Stomach (tissue), 8 donors: ENCODE measurements at regions not wholly inside any gene's neighbourhood (a gene's known extent, or its start where the extent isn't known, plus 50 kb on each side); places are given as distances from the start of the nearest gene placed in this dataset.

Experiments used
- DNase-seq, 2 donors: peaks; one replicate each; pipeline versions ENCODE4 v3.0.0 to v3.0.0-alpha.2; 2013 to 2019
- H3K27ac ChIP-seq, 5 donors: fragments of 200-600 bp in 4 of 5; sonication (generic) in 4 of 5; one replicate each; pipeline ENCODE4 v1.5.1; 2013 to 2019; ENCODE audit warnings: mild to moderate bottlenecking in 1 of 5, moderate library complexity in 1 of 5
- H3K27me3 ChIP-seq, 3 donors: fragments of 200-600 bp; sonication (generic); one replicate each; pipeline ENCODE4 v1.5.1; 2017 to 2019; ENCODE audit warnings: mixed run types in 1 of 3
- H3K36me3 ChIP-seq, 4 donors: fragments of 200-600 bp; sonication (generic); 1 replicate in 3 of 4; 2 replicates in 1 of 4; pipeline ENCODE4 v1.5.1; 2016 to 2019
- H3K4me1 ChIP-seq, 4 donors: fragments of 200-600 bp; sonication (generic); one replicate each; pipeline ENCODE4 v1.5.1; 2016 to 2019
- H3K4me3 ChIP-seq, 4 donors: fragments of 200-600 bp; sonication (generic) in 3 of 4; one replicate each; pipeline ENCODE4 v1.5.1; 2016 to 2019; ENCODE audit warnings: mild to moderate bottlenecking in 1 of 4
- H3K9me3 ChIP-seq, 4 donors: fragments of 200-600 bp; sonication (generic); one replicate each; pipeline ENCODE4 v1.5.1; 2016 to 2019
- CTCF ChIP-seq, 7 experiments: fragments of 450-650 bp in 4 of 7; fragments of 200-600 bp in 3 of 7; sonication (generic) in 3 of 7; IDR thresholded peaks; one replicate each; pipeline ENCODE4 v1.5.1; 2016 to 2019; ENCODE audit warnings: antibody characterized with exemption in 7 of 7, control low read depth in 2 of 7, mild to moderate bottlenecking in 1 of 7
- EP300 ChIP-seq: sonication (generic); formaldehyde crosslinking; IDR thresholded peaks from one replicate; pipeline ENCODE4 v1.6.1; 2017; ENCODE audit warnings: antibody characterized with exemption
- POLR2A ChIP-seq, 4 donors: fragments of 450-650 bp; IDR thresholded peaks; one replicate each; pipeline ENCODE4 v1.6.1; 2016; ENCODE audit warnings: antibody characterized with exemption in 4 of 4, control low read depth in 2 of 4, mild to moderate bottlenecking in 1 of 4, moderate library complexity in 1 of 4
- POLR2AphosphoS5 ChIP-seq, 3 donors: sonication (generic); formaldehyde crosslinking; IDR thresholded peaks; one replicate each; pipeline ENCODE4 v1.6.1; 2016; ENCODE audit warnings: antibody characterized with exemption in 3 of 3
- WGBS, 5 donors: extraction: QIAGEN DNeasy Blood & Tissue Kit in 3 of 5; methylation state at CpG; one replicate each; pipeline versions ENCODE4 v1.1.5 to v1.1.7; 2013 to 2018; 5-methylcytosine and 5-hydroxymethylcytosine counted together
- intact Hi-C: fragments of 100-400 bp; cut with DNase I; formaldehyde crosslinking; loops from one replicate; pipeline ENCODE4 v1.15.1; 2023; ENCODE audit warnings: low total_unique reads
- donor health status: healthy with polysubstance abuse.
- donor health status: Bipolar disorder and iron deficiency.
- donor health status: healthy.

DNA sequence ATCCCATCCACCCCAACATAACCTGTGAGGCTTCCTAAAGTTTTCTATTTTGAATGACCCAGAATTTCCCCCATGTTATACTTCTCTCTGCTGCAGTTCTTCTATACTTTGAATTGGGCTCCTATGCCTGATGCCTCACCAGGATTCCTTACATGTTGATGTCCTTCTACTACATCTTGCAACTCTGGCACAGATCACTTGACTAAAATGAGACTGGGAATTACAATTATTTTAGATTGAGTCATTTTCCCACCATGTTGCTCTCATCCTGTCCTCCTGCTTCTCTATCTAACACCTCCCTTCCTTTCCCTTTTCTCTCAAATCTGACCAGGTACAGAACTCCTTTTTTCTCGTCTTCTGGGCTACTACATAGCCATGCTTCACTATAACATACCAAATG lies 314.0 kb upstream of the KCNJ16 start:
- TF ChIP-seq POLR2AphosphoS5 (IDR thresholded peaks at IDR 0.05): no peak
- TF ChIP-seq EP300: no peak
- no peak for TF ChIP-seq POLR2A (IDR thresholded peaks at IDR 0.05)
- TF ChIP-seq CTCF (IDR thresholded peaks at IDR 0.05): no peak
- Histone ChIP-seq H3K27ac (peak overlapping the region in 1 of 5 donors; percentile 9), H3K4me3 (no peak overlapping the region), H3K36me3 (no peaks in the 10 kb centered on the region), H3K4me1 (peaks cover 0 to 10% (median 4%) of the 10 kb centered on the region in 4 donors), H3K9me3 (no peaks in the 10 kb centered on the region), H3K27me3 (no peaks in the 10 kb centered on the region)
- intact Hi-C loops: no loop called here
- WGBS, 5 donors: 0 to 86% (median 52%) methylated on average over 1 of the region's 1 CpG
- no peak for DNase-seq

DNA sequence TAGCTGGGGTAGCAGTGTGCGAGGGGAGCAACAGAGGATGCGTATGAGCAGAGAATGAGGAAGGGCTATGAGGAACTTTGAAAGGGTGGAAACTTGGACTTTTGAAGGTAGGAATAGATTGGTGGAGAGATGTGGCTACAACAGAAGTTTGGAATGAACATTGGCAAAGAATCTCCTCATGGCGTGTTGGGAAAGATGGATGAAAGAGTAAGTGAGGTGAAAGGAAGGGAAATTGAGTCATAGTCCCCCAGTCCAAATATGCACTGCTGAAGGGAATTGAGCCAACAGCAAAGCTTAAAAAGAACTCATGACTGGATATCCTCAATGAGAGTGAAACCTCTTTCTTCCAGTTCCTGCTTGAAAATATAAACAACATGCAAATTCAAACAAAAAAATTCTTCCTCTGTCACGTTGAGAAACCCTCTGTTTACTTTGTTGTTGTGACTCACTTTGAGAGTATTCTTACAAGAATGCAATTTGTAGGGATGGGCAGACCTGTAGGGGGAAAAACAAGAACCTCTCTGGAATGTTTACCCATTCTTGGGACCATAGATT lies 313.2 kb upstream of the KCNJ16 start:
- Histone ChIP-seq H3K4me1 (peaks cover 0 to 10% (median 4%) of the 10 kb centered on the region in 4 donors), H3K4me3 (no peak overlapping the region), H3K27ac (peak overlapping the region in 3 of 5 donors; percentile 9 to 60 (median 11)), H3K36me3 (no peaks in the 10 kb centered on the region), H3K9me3 (no peaks in the 10 kb centered on the region), H3K27me3 (no peaks in the 10 kb centered on the region)
- peak; percentile 16 to 51 (median 23) for TF ChIP-seq POLR2AphosphoS5 (IDR thresholded peaks at IDR 0.05)
- no peak for TF ChIP-seq EP300
- 53 to 65% (median 61%) methylated on average over 4 of the region's 4 CpGs for WGBS, 5 donors
- DNase-seq: peak in 1 of 2 donors; percentile 5
- intact Hi-C loops: no loop called here

GRCh38 chr17:69762359-69762758 lies 312.7 kb upstream of the KCNJ16 start:
- intact Hi-C loops: no loop called here
- DNase-seq: no peak
- 19 to 39% (median 26%) methylated on average over 1 of the region's 1 CpG for WGBS, 5 donors
- Histone ChIP-seq H3K4me1 (peaks cover 0 to 10% (median 4%) of the 10 kb centered on the region in 4 donors), H3K4me3 (no peak overlapping the region), H3K27me3 (no peaks in the 10 kb centered on the region), H3K9me3 (no peaks in the 10 kb centered on the region), H3K36me3 (no peaks in the 10 kb centered on the region), H3K27ac (peak overlapping the region in 1 of 5 donors; percentile 60)
- TF ChIP-seq EP300 (no peak), POLR2A (IDR thresholded peaks at IDR 0.05) (no peak), CTCF (IDR thresholded peaks at IDR 0.05) (no peak)

DNA sequence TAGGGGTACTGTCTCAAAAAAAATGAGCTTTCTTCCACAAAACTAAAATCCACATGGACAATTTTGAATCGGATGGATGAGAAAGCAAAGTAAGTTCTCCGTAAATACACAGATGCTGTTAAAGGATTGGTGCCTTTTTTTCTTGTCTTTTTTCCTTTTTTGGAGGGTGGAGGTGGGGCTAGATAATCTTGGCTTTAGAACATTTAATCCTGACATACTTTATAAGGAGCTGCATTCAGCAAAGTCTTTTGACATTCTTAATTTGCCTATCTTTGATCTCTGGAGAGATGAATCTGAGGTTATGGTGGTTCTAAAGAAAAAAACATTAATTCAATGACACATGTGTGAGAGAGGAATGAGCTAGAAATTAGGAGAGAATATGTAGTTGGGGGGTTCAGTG lies 312.3 kb upstream of the KCNJ16 start:
- no peaks in the 10 kb centered on the region for H3K36me3 ChIP-seq
- DNase-seq: no peak
- intact Hi-C loops: no loop called here
- no peaks in the 10 kb centered on the region for H3K9me3 ChIP-seq
- WGBS, 5 donors: 53 to 91% (median 88%) methylated on average over 2 of the region's 2 CpGs
- no peaks in the 10 kb centered on the region for H3K27me3 ChIP-seq
- H3K4me1 ChIP-seq: peaks cover 0 to 10% (median 4%) of the 10 kb centered on the region in 4 donors
- TF ChIP-seq CTCF (IDR thresholded peaks at IDR 0.05) (no peak), EP300 (no peak), POLR2AphosphoS5 (IDR thresholded peaks at IDR 0.05) (no peak), POLR2A (IDR thresholded peaks at IDR 0.05) (no peak)
- no peak overlapping the region for H3K4me3 ChIP-seq
- peak overlapping the region in 1 of 5 donors; percentile 60 for H3K27ac ChIP-seq

DNA sequence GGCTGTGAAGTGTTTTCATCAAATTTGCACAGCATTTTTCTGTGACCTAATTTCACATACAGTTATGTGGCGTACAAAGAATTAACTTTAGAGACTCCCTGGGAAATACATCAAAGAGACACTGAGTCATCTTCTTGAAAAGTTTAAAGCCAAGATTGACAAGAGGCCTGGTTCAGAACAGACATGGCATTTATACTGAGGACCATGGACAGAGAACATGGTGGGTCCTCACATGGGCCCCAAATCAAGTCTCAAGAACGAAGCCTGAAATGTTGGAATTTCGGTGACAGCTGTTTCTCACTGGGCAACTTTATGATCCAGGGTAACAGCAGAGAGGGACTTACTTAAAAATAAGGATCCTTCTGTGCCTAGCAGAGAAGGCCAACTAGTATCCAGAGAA lies 311.5 kb upstream of the KCNJ16 start:
- H3K4me3 ChIP-seq: no peak overlapping the region
- no peak overlapping the region for H3K27ac ChIP-seq
- peaks cover 0 to 10% (median 4%) of the 10 kb centered on the region in 4 donors for H3K4me1 ChIP-seq
- WGBS, 5 donors: 78 to 88% (median 84%) methylated on average over 3 of the region's 3 CpGs
- no peak for TF ChIP-seq EP300
- TF ChIP-seq CTCF (IDR thresholded peaks at IDR 0.05): no peak
- no peak for TF ChIP-seq POLR2A (IDR thresholded peaks at IDR 0.05)
- TF ChIP-seq POLR2AphosphoS5 (IDR thresholded peaks at IDR 0.05): no peak
- intact Hi-C loops: no loop called here
- H3K27me3 ChIP-seq: no peaks in the 10 kb centered on the region
- no peaks in the 10 kb centered on the region for H3K9me3 ChIP-seq
- no peak for DNase-seq
- no peaks in the 10 kb centered on the region for H3K36me3 ChIP-seq
